Common myeloid progenitor, CD34-positive (primary cell): ENCODE measurements at regions not wholly inside any gene's neighbourhood (a gene's known extent, or its start where the extent isn't known, plus 50 kb on each side); places are given as distances from the start of the nearest gene placed in this dataset.

ENCODE experiments used
- CTCF ChIA-PET: fragments of 350-600 bp; sonication (Branson Sonifier 250); formaldehyde crosslinking; loops from one replicate; lab custom pipeline; 2021; ENCODE audit warnings: antibody characterized with exemption; lab: Charles Lee
- POLR2A ChIA-PET: fragments of 350-600 bp; sonication (Branson Sonifier 250); formaldehyde crosslinking; loops from one replicate; lab custom pipeline; 2021; ENCODE audit warnings: antibody characterized with exemption; lab: Charles Lee
- DNase-seq, 3 donors: peaks; one replicate each; pipeline versions ENCODE4 v3.0.0 to v3.0.0-alpha.2; 2013
- H3K27ac ChIP-seq, 2 experiments: 1 replicate in 1 of 2; 2 replicates in 1 of 2; pipeline ENCODE4 v1.7.0; 2013; ENCODE audit warnings: inconsistent platforms in 2 of 2, low read length in 2 of 2, mild to moderate bottlenecking in 2 of 2, low read depth in 1 of 2, moderate library complexity in 1 of 2; ENCODE audit not compliant: severe bottlenecking in 2 of 2, insufficient read depth in 1 of 2, poor library complexity in 1 of 2
- H3K27me3 ChIP-seq, 5 experiments: replicated peaks in 2 of 5; 1 replicate in 3 of 5; 2 replicates in 2 of 5; pipeline versions ENCODE4 v1.6.1 to v1.7.0; 2013; ENCODE audit warnings: low read length in 4 of 5, mild to moderate bottlenecking in 2 of 5, moderate library complexity in 2 of 5, inconsistent platforms in 1 of 5; ENCODE audit not compliant: insufficient read depth in 5 of 5, control insufficient read depth in 4 of 5
- H3K36me3 ChIP-seq, 4 experiments: 1 replicate in 2 of 4; 2 replicates in 2 of 4; pipeline versions ENCODE4 v1.6.1 to v1.7.0; 2013; ENCODE audit warnings: low read length in 3 of 4, control low read depth in 1 of 4, mild to moderate bottlenecking in 1 of 4; ENCODE audit not compliant: control insufficient read depth in 4 of 4, insufficient read depth in 4 of 4
- H3K4me1 ChIP-seq, 4 experiments: 1 replicate in 3 of 4; 2 replicates in 1 of 4; pipeline versions ENCODE4 v1.6.1 to v1.7.1; 2013; ENCODE audit warnings: low read length in 3 of 4, mild to moderate bottlenecking in 3 of 4, control low read depth in 1 of 4, inconsistent platforms in 1 of 4, moderate library complexity in 1 of 4; ENCODE audit not compliant: control insufficient read depth in 4 of 4, insufficient read depth in 4 of 4; ENCODE audit errors: control extremely low read depth in 1 of 4
- H3K4me3 ChIP-seq, 7 experiments: 1 replicate in 4 of 7; 2 replicates in 3 of 7; pipeline versions ENCODE4 v1.5.1 to v1.7.0; 2013; ENCODE audit warnings: mild to moderate bottlenecking in 7 of 7, low read length in 6 of 7, moderate library complexity in 6 of 7, inconsistent platforms in 2 of 7, low read depth in 2 of 7, control low read depth in 1 of 7; ENCODE audit not compliant: insufficient read depth in 4 of 7, control insufficient read depth in 1 of 7; ENCODE audit errors: extremely low read depth in 1 of 7
- H3K9me3 ChIP-seq, 5 experiments: 1 replicate in 4 of 5; 2 replicates in 1 of 5; pipeline versions ENCODE4 v1.6.1 to v1.7.1; 2013; ENCODE audit warnings: low read length in 4 of 5, mild to moderate bottlenecking in 2 of 5, inconsistent platforms in 1 of 5, low read depth in 1 of 5, moderate library complexity in 1 of 5; ENCODE audit not compliant: control insufficient read depth in 4 of 5, insufficient read depth in 2 of 5; ENCODE audit errors: control extremely low read depth in 1 of 5
- WGBS: methylation state at CpG from one replicate; pipeline ENCODE4 v1.1.5; 2013; ENCODE audit not compliant: insufficient coverage; 5-methylcytosine and 5-hydroxymethylcytosine counted together

GRCh38 chr21:35319684-35320283 is 270.7 kb upstream of the RUNX1 start:
- Histone ChIP-seq H3K9me3 (no peaks in the 10 kb centered on the region), H3K36me3 (no peaks in the 10 kb centered on the region), H3K27me3 (no peaks in the 10 kb centered on the region), H3K27ac (no peak overlapping the region), H3K4me3 (no peak overlapping the region), H3K4me1 (no peaks in the 10 kb centered on the region)
- over 99% methylated on average over 9 of the region's 11 CpGs for WGBS
- ChIA-PET POLR2A (no interaction called here), CTCF (no interaction called here)
- no peak for DNase-seq

- Histone ChIP-seq H3K36me3 (no peaks in the 10 kb centered on the region), H3K4me1 (no peaks in the 10 kb centered on the region), H3K27ac (no peak overlapping the region), H3K27me3 (no peaks in the 10 kb centered on the region), H3K9me3 (no peaks in the 10 kb centered on the region), H3K4me3 (no peak overlapping the region)
- CTCF ChIA-PET: no interaction called here
- WGBS: 100% methylated on average over 2 of the region's 4 CpGs
- POLR2A ChIA-PET: no interaction called here
- peak; percentile 4 to 33 (median 22) for DNase-seq
Observed at GRCh38 chr21:35316933-35317332, 267.8 kb upstream of the RUNX1 start.

GRCh38 chr21:35316456-35316855 is 267.4 kb upstream of the RUNX1 start:
- CTCF ChIA-PET: no interaction called here
- Histone ChIP-seq H3K27ac (no peak overlapping the region), H3K4me1 (no peaks in the 10 kb centered on the region), H3K27me3 (no peaks in the 10 kb centered on the region), H3K4me3 (no peak overlapping the region), H3K36me3 (no peaks in the 10 kb centered on the region), H3K9me3 (no peaks in the 10 kb centered on the region)
- no peak for DNase-seq
- POLR2A ChIA-PET: no interaction called here

- no peak for DNase-seq
- Histone ChIP-seq H3K4me1 (no peaks in the 10 kb centered on the region), H3K27ac (no peak overlapping the region), H3K4me3 (no peak overlapping the region), H3K27me3 (no peaks in the 10 kb centered on the region), H3K9me3 (no peaks in the 10 kb centered on the region), H3K36me3 (no peaks in the 10 kb centered on the region)
- ChIA-PET POLR2A (no interaction called here), CTCF (interaction anchor here (1.0 to 1.1 kb wide), 2 partner anchors 9 to 24 kb away, joined by 3 read pairs; no protein-coding TSS in a partner anchor)
- 97% methylated on average over 6 of the region's 8 CpGs for WGBS
Observed at GRCh38 chr21:35314857-35315582, 265.9 kb upstream of the RUNX1 start.

GRCh38 chr21:35311985-35312384 is 262.9 kb upstream of the RUNX1 start:
- Histone ChIP-seq H3K27me3 (no peaks in the 10 kb centered on the region), H3K4me3 (no peak overlapping the region), H3K27ac (no peak overlapping the region), H3K4me1 (no peaks in the 10 kb centered on the region), H3K9me3 (peaks cover 0 to 5% (median 0%) of the 10 kb centered on the region in 5 experiments), H3K36me3 (no peaks in the 10 kb centered on the region)
- ChIA-PET POLR2A (no interaction called here), CTCF (no interaction called here)
- DNase-seq: no peak
- 100% methylated on average over 2 of the region's 3 CpGs for WGBS

- CTCF ChIA-PET: interaction anchor here (1.0 to 1.5 kb wide), 2 partner anchors 9 to 11 kb away, joined by 3 read pairs; no protein-coding TSS in a partner anchor
Observed at GRCh38 chr21:35309316-35309715, 260.2 kb upstream of the RUNX1 start.

GRCh38 chr21:35303085-35303484 is 254.0 kb upstream of the RUNX1 start:
- H3K36me3 ChIP-seq: no peaks in the 10 kb centered on the region
- H3K9me3 ChIP-seq: no peaks in the 10 kb centered on the region
- ChIA-PET CTCF (no interaction called here), POLR2A (no interaction called here)
- WGBS: 100% methylated on average over 1 of the region's 1 CpG
- peaks cover 0 to 2% (median 0%) of the 10 kb centered on the region in 4 experiments for H3K4me1 ChIP-seq
- H3K27me3 ChIP-seq: no peaks in the 10 kb centered on the region
- DNase-seq: no peak
- no peak overlapping the region for H3K27ac ChIP-seq
- no peak overlapping the region for H3K4me3 ChIP-seq

More at GRCh38 chr21:35309316-35309715, 260.2 kb upstream of the RUNX1 start:
- H3K9me3 ChIP-seq: peaks cover 0 to 5% (median 0%) of the 10 kb centered on the region in 5 experiments
- WGBS: 90% methylated on average over 2 of the region's 3 CpGs
- peaks cover 0 to 2% (median 0%) of the 10 kb centered on the region in 4 experiments for H3K4me1 ChIP-seq
- no peak overlapping the region for H3K27ac ChIP-seq
- H3K36me3 ChIP-seq: no peaks in the 10 kb centered on the region
- POLR2A ChIA-PET: no interaction called here
- no peak for DNase-seq
- no peaks in the 10 kb centered on the region for H3K27me3 ChIP-seq
- H3K4me3 ChIP-seq: no peak overlapping the region
